ENCODE measurements at regions not wholly inside any gene's neighbourhood (a gene's known extent, or its start where the extent isn't known, plus 50 kb on each side); places are given as distances from the start of the nearest gene placed in this dataset.

DNA sequence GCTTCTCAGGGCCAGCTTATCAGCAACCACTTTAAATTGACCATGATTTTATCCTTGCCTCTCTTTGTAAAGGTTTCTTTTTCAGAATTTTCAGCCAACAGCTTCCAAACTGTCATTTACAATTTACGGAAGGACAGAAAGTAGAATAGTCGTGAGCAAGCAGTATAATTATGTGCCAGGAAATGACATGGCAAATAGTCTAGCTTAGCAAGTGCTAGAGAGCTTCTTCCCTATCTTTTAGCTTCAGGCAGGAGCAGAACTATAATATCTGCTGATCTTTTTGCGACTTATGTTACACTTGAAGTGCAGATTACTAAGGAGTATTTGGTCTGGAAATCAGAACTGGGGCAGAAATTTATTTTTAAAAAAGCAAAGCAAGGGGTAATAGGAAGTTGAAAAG is 123.0 kb upstream of the AP1S2 start:
- DNase-seq: no peak

DNA sequence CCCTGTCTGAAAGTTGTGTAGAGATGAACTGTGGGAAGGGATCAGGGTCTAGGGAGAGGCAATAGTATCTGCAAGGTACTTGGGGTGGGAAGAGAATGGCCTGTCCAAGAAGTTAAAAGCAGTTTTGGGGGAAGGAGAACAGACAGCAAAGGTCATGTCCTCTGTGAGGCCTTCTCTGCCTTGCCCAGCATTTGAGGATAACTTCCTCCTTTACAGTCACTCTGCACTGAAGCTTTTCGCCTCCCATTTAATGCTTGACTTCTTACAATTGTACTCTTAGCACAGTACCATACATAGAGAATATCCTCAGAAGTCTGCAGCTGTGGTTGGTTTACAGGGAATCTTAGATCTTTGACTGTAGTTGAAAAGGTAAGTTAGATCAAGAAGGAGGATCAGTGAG is 121.8 kb upstream of the AP1S2 start:
- DNase-seq: no peak

- no peak for DNase-seq
Measured at GRCh38 chrX:15973946-15974345, 119.3 kb upstream of the AP1S2 start.

DNA sequence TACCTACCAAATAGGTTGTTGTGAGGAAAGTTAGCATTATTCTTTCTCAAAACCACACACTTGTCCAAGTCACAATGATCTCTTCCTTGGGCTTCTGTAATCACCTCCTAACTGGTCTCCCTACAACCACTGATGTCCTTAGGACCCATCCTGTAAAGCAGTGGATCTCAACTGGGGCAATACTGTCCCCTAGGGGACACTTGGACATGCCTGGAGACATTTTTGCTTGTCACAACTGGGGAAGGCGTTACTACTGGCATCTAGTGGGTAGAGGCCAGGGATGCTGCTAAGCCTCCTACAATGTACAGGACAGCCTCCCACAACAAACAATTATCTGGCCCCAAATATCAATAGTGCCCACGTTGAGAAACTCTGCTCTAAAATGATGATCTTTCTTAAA is 118.7 kb upstream of the AP1S2 start:
- DNase-seq: peak; percentile 22

GRCh38 chrX:15971696-15972095 is 117.1 kb upstream of the AP1S2 start:
- DNase-seq: no peak

DNA sequence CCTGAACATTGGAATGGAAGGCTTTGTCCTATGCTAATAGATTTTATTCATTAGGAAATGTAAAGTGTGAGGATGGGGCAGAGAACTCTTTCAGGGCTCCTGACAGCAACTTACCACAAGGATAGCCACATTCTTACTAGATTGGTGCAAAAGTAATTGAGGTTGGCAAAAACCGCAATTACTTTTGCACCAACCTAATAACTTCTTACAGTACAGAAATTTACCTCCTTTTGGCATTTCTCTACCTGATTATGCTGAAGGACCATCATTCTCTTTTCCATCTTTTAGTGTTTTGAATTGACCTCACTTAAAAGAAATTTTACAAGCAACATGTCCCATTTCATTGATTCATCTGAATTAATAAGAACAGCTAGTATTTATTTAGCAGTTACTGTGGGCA is 109.2 kb upstream of the AP1S2 start:
- DNase-seq: no peak

DNA sequence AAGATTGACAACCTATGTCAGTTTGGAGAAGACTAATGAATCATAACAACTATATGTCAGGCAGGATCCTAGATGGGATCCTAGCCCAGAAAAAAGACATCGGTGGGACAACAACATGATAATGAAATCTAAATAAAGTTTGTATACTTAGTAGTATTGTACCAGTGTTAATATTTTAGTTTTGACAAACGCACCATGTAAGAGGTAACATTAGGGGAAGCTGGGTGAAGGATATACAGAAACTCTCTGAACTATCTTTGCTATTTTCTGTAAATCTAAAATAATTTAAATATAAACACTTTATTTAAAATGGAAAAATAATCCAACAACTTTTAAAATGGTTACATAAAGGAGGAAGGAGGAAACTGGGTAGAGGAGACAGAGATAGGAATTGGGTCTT is 105.6 kb upstream of the AP1S2 start:
- DNase-seq: no peak

GRCh38 chrX:15956681-15957080 is 102.1 kb upstream of the AP1S2 start:
- no peak for DNase-seq

GRCh38 chrX:15953801-15954200 is 99.2 kb upstream of the AP1S2 start:
- DNase-seq: no peak

- no peak for DNase-seq
Measured at GRCh38 chrX:15952212-15952611, 97.6 kb upstream of the AP1S2 start.

GRCh38 chrX:15948318-15948660 is 93.7 kb upstream of the AP1S2 start:
- no peak for DNase-seq

- DNase-seq: no peak
Measured at GRCh38 chrX:15947648-15948317, 93.2 kb upstream of the AP1S2 start.

DNA sequence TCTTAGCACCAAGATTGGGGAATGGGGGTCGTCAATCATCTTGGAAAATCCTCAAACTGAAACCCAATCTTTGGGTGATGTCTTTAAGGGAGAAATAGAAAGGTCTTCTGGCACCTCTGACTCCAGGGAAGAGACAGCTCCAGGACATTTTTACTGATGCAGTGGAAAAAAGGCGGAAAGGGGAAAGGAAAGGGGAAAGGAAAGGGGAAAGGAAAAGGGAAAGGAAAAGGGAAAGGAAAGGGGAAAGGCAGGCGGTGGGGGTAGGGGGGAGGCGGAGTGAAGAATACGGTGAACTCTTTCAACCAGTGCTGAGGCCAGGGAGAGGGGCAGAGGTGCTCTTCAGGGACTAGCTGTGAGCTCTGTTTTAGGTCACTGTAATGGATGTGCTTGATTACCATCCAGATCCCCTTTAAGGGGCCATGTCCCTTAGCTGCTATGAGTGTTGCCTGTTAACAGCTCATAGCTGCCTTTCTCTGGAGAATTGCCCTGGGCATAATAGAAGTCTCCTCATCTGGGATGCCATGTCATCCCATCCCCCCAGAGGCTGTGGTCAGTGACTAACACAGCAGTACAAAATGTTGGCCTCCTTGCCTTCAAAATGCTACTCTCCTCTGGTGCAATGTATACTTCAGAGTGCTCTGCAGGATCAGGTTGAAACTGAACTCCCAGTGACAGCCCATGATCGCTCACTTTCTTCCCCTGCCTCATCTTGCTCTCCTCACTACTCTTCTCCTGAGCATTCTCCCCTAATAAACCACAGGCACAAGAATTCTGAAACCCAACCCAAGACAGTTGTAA is 92.4 kb upstream of the AP1S2 start:
- DNase-seq: peak; percentile 23

DNA sequence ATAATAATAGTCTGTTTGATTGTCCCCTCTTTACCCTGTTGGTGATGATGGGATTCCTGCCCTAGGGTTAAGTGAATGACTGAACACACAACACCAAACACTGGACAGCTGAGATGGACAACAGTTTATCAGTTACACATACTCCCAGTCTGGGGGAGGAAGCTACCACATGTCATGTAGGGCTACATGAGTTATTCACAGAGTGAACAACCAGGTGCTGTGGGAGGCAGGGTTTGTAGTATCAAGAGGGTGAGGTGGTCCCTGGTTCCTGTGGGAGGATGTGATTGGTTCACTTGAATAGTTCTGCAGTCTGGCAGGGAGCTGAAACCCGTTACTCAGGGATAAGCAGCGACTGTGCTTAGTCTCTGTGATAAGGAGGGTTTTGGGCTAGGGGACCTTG is 88.8 kb upstream of the AP1S2 start:
- DNase-seq: no peak

GRCh38 chrX:15942307-15942706 is 87.7 kb upstream of the AP1S2 start:
- no peak for DNase-seq

DNA sequence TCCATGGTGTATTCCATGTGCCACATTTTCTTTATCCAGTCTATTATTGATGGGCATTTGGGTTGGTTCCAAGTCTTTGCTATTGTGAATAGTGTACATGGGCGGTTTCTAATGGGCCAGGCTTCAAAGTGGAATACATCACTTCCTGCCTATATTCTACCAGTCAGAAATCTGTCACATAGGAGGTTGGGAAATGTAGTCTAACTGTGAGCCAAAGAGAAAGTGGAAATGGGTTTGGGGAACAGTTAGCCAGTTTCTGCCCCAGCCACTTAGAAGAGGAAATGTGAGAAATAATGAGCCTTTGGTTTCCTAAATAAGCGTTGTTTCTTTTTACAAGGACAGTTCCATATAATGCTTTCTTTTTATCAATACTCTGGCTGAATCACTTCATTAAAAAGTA is 85.1 kb upstream of the AP1S2 start:
- DNase-seq: no peak

DNA sequence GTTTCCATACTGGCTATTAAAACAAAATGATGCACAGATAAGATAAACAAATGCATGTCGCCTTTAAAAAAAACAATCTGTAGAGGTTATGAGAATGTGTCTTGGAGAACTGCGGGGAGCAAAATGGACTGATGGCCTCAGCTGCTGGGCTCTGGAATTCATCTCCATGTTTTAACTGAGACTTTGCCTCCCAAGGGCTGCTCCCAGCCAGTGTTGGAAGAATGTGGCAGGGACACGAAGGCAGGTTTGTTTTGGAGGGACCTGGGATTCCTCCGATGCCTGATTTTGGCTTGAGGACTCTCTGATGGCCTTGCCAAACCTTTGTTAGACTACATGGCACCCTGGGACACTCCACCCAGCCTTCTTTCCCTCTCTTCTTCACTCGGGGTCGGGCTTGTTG is 83.5 kb upstream of the AP1S2 start:
- DNase-seq: no peak

DNA sequence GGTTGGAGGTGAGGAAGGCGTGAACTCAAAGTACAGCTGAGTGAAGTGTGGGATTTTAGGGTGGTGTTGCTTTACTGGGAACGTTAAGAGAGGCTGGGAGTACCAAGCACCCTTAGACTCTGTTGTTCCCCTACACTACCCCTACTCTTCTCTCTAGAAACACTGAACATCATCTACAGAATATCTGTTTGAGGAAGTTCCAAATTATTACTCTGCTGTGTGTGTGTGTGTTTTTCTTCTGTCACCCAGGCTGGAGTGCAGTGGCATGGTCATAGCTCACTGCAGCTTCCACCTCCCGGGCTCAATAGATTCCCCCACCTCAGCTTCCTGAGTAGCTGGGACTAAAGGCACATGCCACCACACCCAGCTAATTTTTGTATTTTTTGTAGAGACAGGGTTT is 76.7 kb upstream of the AP1S2 start:
- DNase-seq: no peak

DNA sequence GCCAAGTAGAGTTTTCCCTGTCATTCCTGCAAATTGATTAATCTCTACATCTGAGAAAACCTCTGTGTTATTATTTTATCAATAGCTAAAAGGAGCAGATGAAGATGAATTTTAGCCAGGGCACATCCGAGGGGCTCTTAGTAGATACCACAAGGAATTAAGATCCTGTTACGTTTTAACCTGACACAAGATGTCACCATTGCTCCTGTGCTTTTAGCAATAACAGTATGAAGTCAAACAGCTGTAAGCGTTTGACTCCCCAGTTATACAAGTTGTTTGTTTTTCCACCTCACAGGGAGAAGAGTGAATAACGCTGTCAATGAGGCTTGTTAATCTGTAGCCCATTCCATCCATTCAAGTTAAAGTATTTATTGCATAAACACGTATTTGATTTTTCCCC is 76.0 kb upstream of the AP1S2 start:
- no peak for DNase-seq

- DNase-seq: no peak
Measured at GRCh38 chrX:15929194-15929593, 74.6 kb upstream of the AP1S2 start.

- DNase-seq: no peak
Measured at GRCh38 chrX:15926622-15927021, 72.0 kb upstream of the AP1S2 start.

DNA sequence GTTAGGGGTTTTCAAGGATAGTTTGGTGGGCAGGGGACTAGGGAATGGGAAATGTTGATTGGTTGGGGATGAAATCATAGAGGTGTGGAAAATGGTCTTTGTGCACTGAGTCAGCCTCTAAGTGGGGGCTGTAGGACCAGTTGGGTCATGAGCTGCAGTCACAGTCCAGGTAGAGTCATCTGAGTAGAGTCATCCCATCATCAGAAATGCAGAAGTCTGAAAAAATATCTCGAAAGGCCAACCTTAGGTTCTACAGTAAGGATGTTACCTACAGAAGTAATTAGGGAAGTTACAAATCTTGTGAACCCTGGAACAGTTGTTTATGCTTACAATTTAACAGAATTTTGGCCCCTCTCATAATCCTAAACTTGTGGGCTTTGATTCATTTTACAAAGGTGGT is 63.4 kb upstream of the AP1S2 start:
- no peak for DNase-seq

DNA sequence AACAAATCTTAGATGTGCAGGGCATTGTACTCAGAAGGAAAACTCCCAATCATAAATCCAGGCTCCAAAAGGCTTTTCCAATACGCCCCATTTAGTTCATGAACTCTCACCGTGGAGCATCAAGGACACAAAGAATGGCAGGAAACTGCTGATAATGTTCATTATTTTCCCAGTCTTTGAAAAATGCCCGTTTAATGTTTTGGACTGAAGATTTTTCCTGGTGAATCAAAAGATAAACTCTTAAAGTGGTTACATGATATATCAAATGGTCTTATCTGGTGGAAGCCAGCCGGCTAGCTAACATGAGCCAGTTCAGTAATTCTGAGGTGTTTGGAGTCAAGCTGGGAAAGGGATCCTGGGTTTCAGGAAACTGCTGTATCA is 62.1 kb upstream of the AP1S2 start:
- no peak for DNase-seq

GRCh38 chrX:15915959-15916703 is 61.5 kb upstream of the AP1S2 start:
- no peak for DNase-seq

Data from stimulated activated CD8-positive, alpha-beta memory T cell treated with anti-CD3 and anti-CD28 coated beads, Interleukin-4, amount 100 ng/mL, for 48 hours (primary cell).